Lung (tissue), 11 donors: ENCODE measurements at regions not wholly inside any gene's neighbourhood (a gene's known extent, or its start where the extent isn't known, plus 50 kb on each side); places are given as distances from the start of the nearest gene placed in this dataset.
"Not testable (repeated sequence)": the region's sequence is repeated elsewhere in the genome, so short reads cannot be mapped to it uniquely, and the experiment has no call there.

Experiments
- ATAC-seq: fragments of 200-7000 bp; cut with Tn5 transposase; one replicate; pipeline ENCODE4 v1.9.1; 2020; ENCODE audit warnings: moderate number of reproducible peaks; ENCODE audit not compliant: insufficient read depth, low FRiP score
- DNase-seq, 3 donors: peaks; one replicate each; pipeline ENCODE4 v3.0.0-alpha.2; 2013 to 2017
- H3K27ac ChIP-seq, 2 donors: one replicate each; pipeline ENCODE4 v1.5.1; 2013; ENCODE audit warnings: mild to moderate bottlenecking in 2 of 2, moderate library complexity in 2 of 2, control low read depth in 1 of 2, inconsistent platforms in 1 of 2, low read depth in 1 of 2, low read length in 1 of 2
- H3K27me3 ChIP-seq, 3 donors: one replicate each; pipeline ENCODE4 v1.5.1; 2013; ENCODE audit warnings: low read length in 2 of 3; ENCODE audit not compliant: control insufficient read depth in 3 of 3, insufficient read depth in 3 of 3
- H3K36me3 ChIP-seq, 4 donors: one replicate each; pipeline ENCODE4 v1.5.1; 2013; ENCODE audit warnings: low read length in 4 of 4, mild to moderate bottlenecking in 1 of 4, moderate library complexity in 1 of 4; ENCODE audit not compliant: control insufficient read depth in 4 of 4, insufficient read depth in 4 of 4
- H3K4me1 ChIP-seq, 5 donors: one replicate each; pipeline ENCODE4 v1.5.1; 2013; ENCODE audit warnings: low read length in 5 of 5, mild to moderate bottlenecking in 2 of 5, moderate library complexity in 1 of 5; ENCODE audit not compliant: control insufficient read depth in 5 of 5, insufficient read depth in 5 of 5
- H3K4me3 ChIP-seq: one replicate; pipeline ENCODE4 v1.5.1; 2013; ENCODE audit warnings: mild to moderate bottlenecking, control low read depth, moderate library complexity
- H3K9ac ChIP-seq, 2 donors: one replicate each; pipeline ENCODE4 v1.5.1; 2013; ENCODE audit warnings: low read length in 2 of 2, control low read depth in 1 of 2; ENCODE audit not compliant: insufficient read depth in 1 of 2
- H3K9me3 ChIP-seq, 4 donors: one replicate each; pipeline ENCODE4 v1.5.1; 2013; ENCODE audit warnings: low read length in 3 of 4, mild to moderate bottlenecking in 1 of 4, moderate library complexity in 1 of 4; ENCODE audit not compliant: control insufficient read depth in 4 of 4, insufficient read depth in 3 of 4
- WGBS, 2 donors: extraction: QIAGEN DNeasy Blood & Tissue Kit; methylation state at CpG; one replicate each; pipeline ENCODE4 v1.1.7; 2013; 5-methylcytosine and 5-hydroxymethylcytosine counted together
- TF ChIP-seq, protein P1 (sequence below): IDR thresholded peaks from 2 replicates; pipeline ENCODE4 v1.5.1; 2012; ENCODE audit warnings: mild to moderate bottlenecking; ENCODE audit errors: control extremely low read depth, extremely low read depth
- donor health status: control.
- donor health status: control.
- donor health status: Bipolar disorder and iron deficiency.
- donor health status: healthy.
- donor health status: DM: yes; HTN: yes; CAD: no.

DNA sequence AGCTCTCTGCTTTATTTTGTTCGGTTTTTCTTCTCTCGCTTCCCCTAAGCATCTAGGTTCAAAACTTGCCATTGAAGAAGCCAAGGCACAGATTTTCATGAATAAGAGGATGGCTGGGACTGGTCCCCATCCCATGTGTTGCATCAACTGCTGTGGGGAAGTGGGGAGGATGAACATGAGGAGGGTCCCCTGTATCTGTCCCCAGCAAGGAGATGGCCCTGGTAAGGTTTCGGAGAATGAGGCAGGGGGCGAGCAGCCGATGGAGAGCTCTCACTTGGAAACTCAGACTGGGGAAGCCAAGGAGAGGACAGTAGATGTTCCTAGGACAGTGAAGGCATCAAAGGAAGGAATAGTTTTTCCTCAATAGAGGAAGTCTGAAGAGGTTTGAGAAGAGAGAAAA is 142.0 kb upstream of the ATP2B2 start:
- 90 to 91% methylated on average over 5 of the region's 5 CpGs for WGBS, 2 donors
- Histone ChIP-seq H3K9ac (no peak overlapping the region), H3K27me3 (peaks cover 0 to 4% (median 2%) of the 10 kb centered on the region in 3 donors), H3K36me3 (no peaks in the 10 kb centered on the region), H3K27ac (no peak overlapping the region), H3K4me3 (no peak overlapping the region), H3K4me1 (no peaks in the 10 kb centered on the region), H3K9me3 (peaks cover 0 to 9% (median 0%) of the 10 kb centered on the region in 4 donors)
- no peak for ATAC-seq
- DNase-seq: no peak
- TF ChIP-seq, protein P1, sequence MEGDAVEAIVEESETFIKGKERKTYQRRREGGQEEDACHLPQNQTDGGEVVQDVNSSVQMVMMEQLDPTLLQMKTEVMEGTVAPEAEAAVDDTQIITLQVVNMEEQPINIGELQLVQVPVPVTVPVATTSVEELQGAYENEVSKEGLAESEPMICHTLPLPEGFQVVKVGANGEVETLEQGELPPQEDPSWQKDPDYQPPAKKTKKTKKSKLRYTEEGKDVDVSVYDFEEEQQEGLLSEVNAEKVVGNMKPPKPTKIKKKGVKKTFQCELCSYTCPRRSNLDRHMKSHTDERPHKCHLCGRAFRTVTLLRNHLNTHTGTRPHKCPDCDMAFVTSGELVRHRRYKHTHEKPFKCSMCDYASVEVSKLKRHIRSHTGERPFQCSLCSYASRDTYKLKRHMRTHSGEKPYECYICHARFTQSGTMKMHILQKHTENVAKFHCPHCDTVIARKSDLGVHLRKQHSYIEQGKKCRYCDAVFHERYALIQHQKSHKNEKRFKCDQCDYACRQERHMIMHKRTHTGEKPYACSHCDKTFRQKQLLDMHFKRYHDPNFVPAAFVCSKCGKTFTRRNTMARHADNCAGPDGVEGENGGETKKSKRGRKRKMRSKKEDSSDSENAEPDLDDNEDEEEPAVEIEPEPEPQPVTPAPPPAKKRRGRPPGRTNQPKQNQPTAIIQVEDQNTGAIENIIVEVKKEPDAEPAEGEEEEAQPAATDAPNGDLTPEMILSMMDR: no peak

DNA sequence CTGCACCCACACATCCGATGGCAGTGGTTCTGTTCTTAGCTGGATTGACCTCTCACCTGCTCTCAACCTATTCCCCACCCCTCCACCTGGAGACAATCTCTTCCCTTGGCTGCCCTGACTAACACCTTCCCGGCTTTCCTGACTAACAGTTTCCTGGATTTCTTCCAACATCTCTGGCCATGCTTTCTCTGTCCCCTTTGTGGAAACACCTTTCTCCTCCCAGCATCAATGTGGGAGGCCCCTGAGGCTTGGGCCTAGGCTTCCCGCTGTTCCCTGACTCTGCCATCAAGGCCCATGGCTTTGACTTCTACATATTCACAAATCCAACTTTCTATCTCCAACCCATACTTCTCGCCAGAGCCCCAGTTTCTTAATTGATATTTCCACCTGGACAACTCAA is 142.8 kb upstream of the ATP2B2 start:
- WGBS, 2 donors: 70 to 82% methylated on average over 4 of the region's 4 CpGs
- H3K9me3 ChIP-seq: peaks cover 0 to 9% (median 0%) of the 10 kb centered on the region in 4 donors
- H3K36me3 ChIP-seq: no peaks in the 10 kb centered on the region
- no peak overlapping the region for H3K9ac ChIP-seq
- no peak for ATAC-seq
- DNase-seq: no peak
- peaks cover 2 to 4% (median 2%) of the 10 kb centered on the region in 3 donors for H3K27me3 ChIP-seq
- TF ChIP-seq, protein P1: no peak
- H3K4me1 ChIP-seq: no peaks in the 10 kb centered on the region
- H3K4me3 ChIP-seq: no peak overlapping the region
- no peak overlapping the region for H3K27ac ChIP-seq

DNA sequence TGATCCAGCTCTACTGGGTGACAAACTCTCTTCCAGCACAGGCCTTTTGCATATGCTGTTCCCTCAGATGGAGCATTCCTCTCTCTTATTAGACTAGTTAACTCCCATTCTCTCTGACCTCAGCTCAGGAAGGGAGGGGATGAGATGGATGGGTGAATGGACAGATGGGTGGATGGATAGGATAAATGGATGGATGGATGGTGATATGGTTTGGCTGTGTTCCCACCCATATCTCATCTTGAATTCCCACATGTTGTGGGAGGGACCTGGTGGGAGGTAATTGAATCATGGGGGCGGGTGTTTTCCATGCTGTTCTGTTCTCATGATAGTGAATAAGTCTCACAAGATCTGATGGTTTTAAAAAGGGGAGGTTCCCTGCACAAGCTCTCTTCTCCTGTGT is 144.1 kb upstream of the ATP2B2 start:
- not testable (repeated sequence) for H3K4me1 ChIP-seq, H3K4me3 ChIP-seq, H3K9ac ChIP-seq, H3K27me3 ChIP-seq, H3K36me3 ChIP-seq, H3K27ac ChIP-seq, DNase-seq, H3K9me3 ChIP-seq, ATAC-seq
- WGBS, 2 donors: 48 to 79% methylated on average over 1 of the region's 1 CpG

DNA sequence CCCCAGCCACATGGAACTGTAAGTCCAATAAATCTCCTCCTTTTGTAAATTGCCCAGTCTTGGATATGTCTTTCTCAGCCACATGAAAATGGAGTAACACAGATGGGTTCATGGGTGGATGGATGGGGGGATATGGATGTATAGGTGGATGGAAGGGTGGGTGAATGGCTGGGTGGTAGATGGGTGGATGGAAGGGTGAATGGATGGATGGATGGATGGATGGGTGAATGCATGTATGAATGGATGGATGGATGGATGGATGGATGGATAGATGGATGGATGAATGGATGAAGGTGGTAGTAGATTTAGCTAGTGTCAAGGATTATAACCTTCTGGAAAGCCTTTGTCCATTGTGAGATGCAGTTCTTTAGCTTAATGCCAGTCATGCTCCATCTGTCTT is 146.1 kb upstream of the ATP2B2 start:
- H3K36me3 ChIP-seq: no peaks in the 10 kb centered on the region
- no peak overlapping the region for H3K9ac ChIP-seq
- H3K27me3 ChIP-seq: peaks cover 0 to 4% (median 0%) of the 10 kb centered on the region in 3 donors
- no peak overlapping the region for H3K4me3 ChIP-seq
- TF ChIP-seq, protein P1: no peak
- peaks cover 0 to 9% (median 0%) of the 10 kb centered on the region in 4 donors for H3K9me3 ChIP-seq
- DNase-seq (no peak), ATAC-seq (no peak)
- no peak overlapping the region for H3K27ac ChIP-seq
- H3K4me1 ChIP-seq: no peaks in the 10 kb centered on the region
